Psoas muscle (tissue), 7 donors: ENCODE measurements at regions not wholly inside any gene's neighbourhood (a gene's known extent, or its start where the extent isn't known, plus 50 kb on each side); places are given as distances from the start of the nearest gene placed in this dataset.

Experiments
- ATAC-seq, 4 donors: fragments of 200-7000 bp; cut with Tn5 transposase; one replicate each; pipeline ENCODE4 v1.9.1; 2020; ENCODE audit warnings: moderate library complexity in 3 of 4, mild to moderate bottlenecking in 2 of 4
- DNase-seq, 2 donors: peaks; one replicate each; pipeline ENCODE4 v3.0.0-alpha.2; 2020
- H3K27ac ChIP-seq: fragments of 200-600 bp; one replicate; pipeline ENCODE4 v1.8.0; 2022
- H3K27me3 ChIP-seq, 3 donors: fragments of 200-600 bp in 1 of 3; one replicate each; pipeline versions ENCODE4 v1.6.1 to v1.8.0; 2013 to 2022; ENCODE audit warnings: low read length in 2 of 3, mild to moderate bottlenecking in 2 of 3, moderate library complexity in 1 of 3; ENCODE audit not compliant: insufficient read depth in 3 of 3
- H3K36me3 ChIP-seq, 2 donors: fragments of 200-600 bp in 1 of 2; one replicate each; pipeline versions ENCODE4 v1.6.1 to v1.8.0; 2013 to 2022; ENCODE audit warnings: low read depth in 1 of 2, mild to moderate bottlenecking in 1 of 2, moderate library complexity in 1 of 2; ENCODE audit not compliant: insufficient read depth in 1 of 2
- H3K4me1 ChIP-seq: fragments of 200-600 bp; one replicate; pipeline ENCODE4 v1.8.0; 2022
- H3K4me3 ChIP-seq: fragments of 200-600 bp; one replicate; pipeline ENCODE4 v1.8.0; 2022; ENCODE audit warnings: mild to moderate bottlenecking
- H3K9me3 ChIP-seq: fragments of 200-600 bp; one replicate; pipeline ENCODE4 v1.8.0; 2022
- WGBS, 3 donors: extraction: QIAGEN DNeasy Blood & Tissue Kit; methylation state at CpG; one replicate each; pipeline versions ENCODE4 v1.1.6 to v1.1.7; 2013; 5-methylcytosine and 5-hydroxymethylcytosine counted together
- intact Hi-C, 2 donors: fragments of 100-400 bp; cut with DNase I; formaldehyde crosslinking; loops; one replicate each; pipeline versions ENCODE4 v1.11.0 to v1.14.2; 2022
- TF ChIP-seq, protein P1 (sequence below): fragments of 200-600 bp; IDR thresholded peaks from one replicate; pipeline ENCODE4 v1.8.0; 2022; ENCODE audit warnings: antibody characterized with exemption
- donor health status: healthy with polysubstance abuse.
- donor health status: DM: no; HTN: no; CAD: no; lungs with moderate emphysema.
- donor health status: Bipolar disorder and iron deficiency.
- donor health status: healthy.
- donor health status: DM: yes; HTN: yes; CAD: no.
- donor health status: DM: no; HTN: no; CAD: no.
- donor health status: DM: yes; HTN: yes; CAD: no.

DNA sequence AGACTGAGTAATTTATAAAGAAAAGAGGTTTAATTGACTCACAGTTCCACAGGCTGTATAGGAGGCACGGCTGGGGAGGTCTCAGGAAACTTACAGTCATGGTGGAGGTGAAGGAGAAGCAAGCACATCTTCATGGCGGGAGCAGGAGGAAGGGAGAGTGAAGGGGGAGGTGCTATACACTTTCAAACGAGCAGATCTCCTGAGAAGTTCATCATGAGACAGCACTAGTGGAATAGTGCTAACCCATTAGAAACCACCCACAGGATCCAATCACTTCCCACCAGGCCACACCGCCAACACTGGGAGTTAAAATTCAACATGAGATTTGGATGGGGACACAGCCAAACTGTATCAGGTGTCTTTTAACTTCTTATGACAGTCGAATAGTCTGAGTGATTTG, 1459.3 kb upstream of the ACO1 start:
- intact Hi-C loops: no loop called here
- no peaks in the 10 kb centered on the region for H3K4me1 ChIP-seq
- WGBS, 3 donors: 62 to 70% (median 70%) methylated on average over 5 of the region's 5 CpGs
- H3K36me3 ChIP-seq: no peaks in the 10 kb centered on the region
- ATAC-seq (no peak), DNase-seq (no peak)
- TF ChIP-seq, protein P1, sequence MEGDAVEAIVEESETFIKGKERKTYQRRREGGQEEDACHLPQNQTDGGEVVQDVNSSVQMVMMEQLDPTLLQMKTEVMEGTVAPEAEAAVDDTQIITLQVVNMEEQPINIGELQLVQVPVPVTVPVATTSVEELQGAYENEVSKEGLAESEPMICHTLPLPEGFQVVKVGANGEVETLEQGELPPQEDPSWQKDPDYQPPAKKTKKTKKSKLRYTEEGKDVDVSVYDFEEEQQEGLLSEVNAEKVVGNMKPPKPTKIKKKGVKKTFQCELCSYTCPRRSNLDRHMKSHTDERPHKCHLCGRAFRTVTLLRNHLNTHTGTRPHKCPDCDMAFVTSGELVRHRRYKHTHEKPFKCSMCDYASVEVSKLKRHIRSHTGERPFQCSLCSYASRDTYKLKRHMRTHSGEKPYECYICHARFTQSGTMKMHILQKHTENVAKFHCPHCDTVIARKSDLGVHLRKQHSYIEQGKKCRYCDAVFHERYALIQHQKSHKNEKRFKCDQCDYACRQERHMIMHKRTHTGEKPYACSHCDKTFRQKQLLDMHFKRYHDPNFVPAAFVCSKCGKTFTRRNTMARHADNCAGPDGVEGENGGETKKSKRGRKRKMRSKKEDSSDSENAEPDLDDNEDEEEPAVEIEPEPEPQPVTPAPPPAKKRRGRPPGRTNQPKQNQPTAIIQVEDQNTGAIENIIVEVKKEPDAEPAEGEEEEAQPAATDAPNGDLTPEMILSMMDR: no peak
- H3K27ac ChIP-seq: no peak overlapping the region
- no peaks in the 10 kb centered on the region for H3K27me3 ChIP-seq
- H3K9me3 ChIP-seq: no peaks in the 10 kb centered on the region
- H3K4me3 ChIP-seq: no peak overlapping the region

DNA sequence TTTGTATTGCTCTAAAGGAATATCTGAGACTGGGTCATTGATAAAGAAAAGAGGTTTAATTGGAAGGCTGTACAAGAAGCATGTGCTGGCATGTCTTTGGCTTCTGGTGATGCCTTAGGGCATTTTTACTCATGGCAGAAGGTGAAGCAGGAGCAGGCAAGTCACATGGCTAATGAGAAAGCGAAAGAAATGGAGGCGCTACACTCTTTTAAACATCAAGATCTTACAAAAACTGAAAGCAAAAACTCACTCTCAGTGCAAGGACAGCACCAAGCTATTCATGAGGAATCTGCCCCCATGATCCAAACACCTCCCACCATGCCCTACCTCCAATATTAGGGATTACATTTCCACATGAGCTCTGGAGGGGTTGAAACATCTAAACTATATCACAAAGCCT, 1458.8 kb upstream of the ACO1 start:
- ATAC-seq (no peak), DNase-seq (no peak)
- TF ChIP-seq, protein P1: no peak
- Histone ChIP-seq H3K9me3 (no peaks in the 10 kb centered on the region), H3K27ac (no peak overlapping the region), H3K4me1 (no peaks in the 10 kb centered on the region), H3K4me3 (no peak overlapping the region), H3K27me3 (no peaks in the 10 kb centered on the region), H3K36me3 (no peaks in the 10 kb centered on the region)
- 90 to 96% (median 94%) methylated on average over 2 of the region's 2 CpGs for WGBS, 3 donors
- intact Hi-C loops: no loop called here

DNA sequence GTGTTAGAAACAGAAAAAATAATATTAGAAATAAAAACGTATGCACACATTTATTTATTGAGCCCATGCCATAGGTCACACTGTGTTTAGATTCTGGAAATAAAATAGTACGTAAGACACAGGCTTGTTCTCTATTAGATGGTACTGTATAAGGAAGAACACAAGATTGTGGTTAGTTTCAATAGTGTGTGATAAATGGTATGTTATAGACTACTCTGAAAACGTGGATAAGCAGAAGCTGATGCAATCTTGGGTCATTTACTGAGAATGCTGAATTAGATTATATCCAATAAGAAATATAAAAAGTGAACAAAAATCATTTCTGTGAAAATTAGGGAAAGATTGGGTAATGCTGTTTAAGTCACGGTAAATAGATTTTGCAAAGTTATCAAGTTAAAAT, 1456.4 kb upstream of the ACO1 start:
- no peak for DNase-seq
- TF ChIP-seq, protein P1: no peak
- intact Hi-C loops: no loop called here
- H3K27me3 ChIP-seq: no peaks in the 10 kb centered on the region
- no peak overlapping the region for H3K27ac ChIP-seq
- 65 to 72% (median 65%) methylated on average over 4 of the region's 4 CpGs for WGBS, 3 donors
- H3K4me3 ChIP-seq: no peak overlapping the region
- H3K36me3 ChIP-seq: no peaks in the 10 kb centered on the region
- H3K9me3 ChIP-seq: no peaks in the 10 kb centered on the region
- no peaks in the 10 kb centered on the region for H3K4me1 ChIP-seq
- no peak for ATAC-seq

DNA sequence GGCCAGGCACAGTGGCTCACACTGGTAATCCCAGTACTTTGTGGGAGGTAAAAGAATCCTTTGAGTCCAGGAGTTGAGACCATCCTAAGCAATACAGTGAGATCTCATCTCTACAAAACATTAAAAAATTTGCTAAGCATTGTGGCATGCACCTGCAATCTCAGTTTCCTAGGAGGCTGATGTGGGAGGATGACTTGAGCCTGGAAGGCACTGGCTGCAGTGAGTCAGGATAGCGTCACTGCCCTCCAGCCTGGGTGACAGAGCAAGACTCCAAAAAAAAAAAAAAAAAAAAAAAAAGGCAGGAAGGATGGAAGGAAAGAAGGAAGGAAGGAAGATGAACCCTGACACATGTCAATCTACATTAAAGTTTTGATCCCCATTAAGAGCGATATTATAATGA, 1452.2 kb upstream of the ACO1 start:
- H3K4me3 ChIP-seq: no peak overlapping the region
- no peaks in the 10 kb centered on the region for H3K36me3 ChIP-seq
- H3K27me3 ChIP-seq: no peaks in the 10 kb centered on the region
- WGBS, 3 donors: 88 to 94% (median 89%) methylated on average over 2 of the region's 2 CpGs
- intact Hi-C loops: no loop called here
- H3K4me1 ChIP-seq: no peaks in the 10 kb centered on the region
- TF ChIP-seq, protein P1: no peak
- no peak overlapping the region for H3K27ac ChIP-seq
- H3K9me3 ChIP-seq: no peaks in the 10 kb centered on the region
- ATAC-seq (no peak), DNase-seq (no peak)

DNA sequence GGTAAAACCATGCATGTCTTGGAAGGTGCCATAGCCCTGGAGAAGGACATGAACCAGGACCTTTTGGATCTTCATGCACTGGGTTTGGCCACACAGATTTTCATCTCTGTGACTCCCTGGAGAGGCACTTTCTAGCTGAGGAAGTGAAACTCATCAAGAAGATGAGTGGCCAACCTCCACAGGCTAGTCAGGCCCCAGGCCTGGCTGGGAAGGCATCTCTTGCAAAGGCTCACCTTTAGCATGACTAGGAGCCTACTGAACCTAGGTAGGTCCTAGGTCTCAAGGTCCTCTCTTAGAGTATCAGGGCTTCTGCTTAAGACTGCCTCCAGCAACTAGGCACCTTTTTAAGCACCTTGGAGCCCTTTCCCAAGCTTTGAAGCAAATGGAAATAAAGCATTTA, 1448.7 kb upstream of the ACO1 start:
- no peak for DNase-seq
- TF ChIP-seq, protein P1: no peak
- Histone ChIP-seq H3K4me3 (no peak overlapping the region), H3K36me3 (no peaks in the 10 kb centered on the region), H3K27me3 (no peaks in the 10 kb centered on the region), H3K9me3 (no peaks in the 10 kb centered on the region), H3K4me1 (no peaks in the 10 kb centered on the region), H3K27ac (no peak overlapping the region)
- intact Hi-C loops: loop anchor here in 1 of 2 donors (5.0 kb wide), 1 partner anchor 608 kb away; no protein-coding TSS in a partner anchor
- ATAC-seq: no peak
